HCT116 (cell line): ENCODE measurements at regions not wholly inside any gene's neighbourhood (a gene's known extent, or its start where the extent isn't known, plus 50 kb on each side); places are given as distances from the start of the nearest gene placed in this dataset.

ENCODE experiments used
- CTCF ChIP-seq, 3 experiments: fragments of 200-600 bp in 1 of 3; sonication (generic) in 1 of 3; IDR thresholded peaks in 2 of 3; conservative IDR thresholded peaks in 1 of 3; 2 replicates each; pipeline ENCODE4 v1.5.1; 2012 to 2017; ENCODE audit warnings: low read depth in 2 of 3, low read length in 2 of 3, antibody characterized with exemption in 1 of 3, borderline replicate concordance in 1 of 3, control low read depth in 1 of 3, mild to moderate bottlenecking in 1 of 3, mixed read lengths in 1 of 3, mixed run types in 1 of 3, moderate library complexity in 1 of 3; ENCODE audit not compliant: insufficient read depth in 1 of 3
- POLR2AphosphoS5 ChIP-seq: IDR thresholded peaks from 2 replicates; pipeline ENCODE4 v1.6.1; 2011; ENCODE audit warnings: mild to moderate bottlenecking, low read depth, low read length, moderate library complexity
- SRF ChIP-seq: IDR thresholded peaks from 2 replicates; pipeline ENCODE4 v1.6.1; 2012; ENCODE audit warnings: low read depth

DNA sequence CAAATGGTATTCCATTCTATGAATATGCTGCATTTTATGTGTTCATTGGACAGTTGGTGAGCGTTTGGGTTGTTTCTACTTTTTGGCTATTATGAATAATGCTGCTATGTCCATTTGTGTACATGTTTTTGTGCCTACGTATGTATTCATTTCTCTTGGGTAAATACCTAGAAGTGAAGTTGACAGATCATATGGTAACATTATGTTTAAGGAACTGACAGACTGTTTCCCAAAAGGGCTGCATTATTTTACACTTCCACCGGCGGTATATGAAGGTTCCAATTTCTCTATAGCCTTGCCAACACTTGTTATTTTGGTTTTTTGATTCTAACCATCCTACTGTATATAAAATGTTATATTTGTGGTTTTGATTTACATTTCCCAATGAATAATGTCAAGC, 703.9 kb upstream of the CDH2 start:
- no peak for TF ChIP-seq CTCF (IDR thresholded peaks at IDR 0.05 in 2 of 3, conservative IDR thresholded peaks at IDR 0.05 in 1 of 3; ENCODE audit: borderline replicate concordance in 1 of 3, insufficient read depth in 1 of 3, low read depth in 2 of 3, low read length in 2 of 3)
- no peak for TF ChIP-seq SRF
- no peak for TF ChIP-seq POLR2AphosphoS5
